ENCODE measurements at regions not wholly inside any gene's neighbourhood (a gene's known extent, or its start where the extent isn't known, plus 50 kb on each side); places are given as distances from the start of the nearest gene placed in this dataset.

- Mint-ChIP-seq H3K27ac (no peak overlapping the region), H3K27me3 (ENCODE audit: low read depth) (no peaks in the 10 kb centered on the region), H3K4me3 (no peak overlapping the region), H3K9me3 (peaks cover 4% of the 10 kb centered on the region), H3K4me1 (peaks cover 22% of the 10 kb centered on the region), H3K36me3 (0 out of 2 replicates have a peak, but pooled peaks cover 3% of the 10 kb centered on the region)
- CTCF ChIA-PET = interaction anchor here (0.6 kb wide), 1 partner anchor 45 kb away, joined by 3 read pairs; no protein-coding TSS in a partner anchor
- DNase-seq (ENCODE audit: low spot score) = no peak
- TF ChIP-seq IRF2 (CRISPR knock-in tag; IDR thresholded peaks at IDR 0.05; ENCODE audit: borderline replicate concordance, low read depth) (no peak), SOX15 (CRISPR knock-in tag; IDR thresholded peaks at IDR 0.05) (no peak), ZNF512 (CRISPR knock-in tag; IDR thresholded peaks at IDR 0.05; ENCODE audit: borderline replicate concordance) (no peak), JUN (CRISPR knock-in tag; IDR thresholded peaks at IDR 0.05) (no peak), TEAD1 (CRISPR knock-in tag; IDR thresholded peaks at IDR 0.05) (no peak), PRDM15 (CRISPR knock-in tag; IDR thresholded peaks at IDR 0.05) (no peak), ZMAT4 (CRISPR knock-in tag; IDR thresholded peaks at IDR 0.05) (no peak), TP53 (CRISPR knock-in tag; IDR thresholded peaks at IDR 0.05) (no peak), ZNF532 (CRISPR knock-in tag; IDR thresholded peaks at IDR 0.05; ENCODE audit: borderline replicate concordance) (no peak), ARID4B (CRISPR knock-in tag; IDR thresholded peaks at IDR 0.05; ENCODE audit: borderline replicate concordance) (no peak), CDX4 (CRISPR knock-in tag; IDR thresholded peaks at IDR 0.05; ENCODE audit: borderline replicate concordance) (no peak)
- POLR2A ChIA-PET = interaction anchor here (0.5 kb wide), 1 partner anchor 104 kb away, joined by 7 read pairs; no protein-coding TSS in a partner anchor
- ATAC-seq = no peak
Measured at GRCh38 chr21:31414263-31415000, 70.4 kb upstream of the TIAM1 start.

All from WTC11 (cell line).